Activated T-cell treated with anti-CD3 and anti-CD28 coated beads, Interleukin-2, amount 50 U/mL, for 24 hours (primary cell): ENCODE measurements at regions not wholly inside any gene's neighbourhood (a gene's known extent, or its start where the extent isn't known, plus 50 kb on each side); places are given as distances from the start of the nearest gene placed in this dataset.

Source experiments
- DNase-seq: peaks from one replicate; pipeline ENCODE4 v3.0.0-alpha.2; 2020
- H3K27ac Mint-ChIP-seq: 2 replicates; pipeline ENCODE4 v1.8.0; 2020; ENCODE audit warnings: mild to moderate bottlenecking, mixed read lengths
- H3K27me3 Mint-ChIP-seq: 2 replicates; pipeline ENCODE4 v1.8.0; 2020; ENCODE audit warnings: mixed read lengths
- H3K36me3 Mint-ChIP-seq: 2 replicates; pipeline ENCODE4 v1.8.0; 2020; ENCODE audit warnings: low read depth, mixed read lengths
- H3K4me1 Mint-ChIP-seq: 2 replicates; pipeline ENCODE4 v1.8.0; 2020; ENCODE audit warnings: low read depth, mixed read lengths
- H3K4me3 Mint-ChIP-seq: 2 replicates; pipeline ENCODE4 v1.8.0; 2020; ENCODE audit warnings: mild to moderate bottlenecking, moderate library complexity, mixed read lengths
- H3K9me3 Mint-ChIP-seq: 2 replicates; pipeline ENCODE4 v1.8.0; 2020; ENCODE audit warnings: mixed read lengths

DNA sequence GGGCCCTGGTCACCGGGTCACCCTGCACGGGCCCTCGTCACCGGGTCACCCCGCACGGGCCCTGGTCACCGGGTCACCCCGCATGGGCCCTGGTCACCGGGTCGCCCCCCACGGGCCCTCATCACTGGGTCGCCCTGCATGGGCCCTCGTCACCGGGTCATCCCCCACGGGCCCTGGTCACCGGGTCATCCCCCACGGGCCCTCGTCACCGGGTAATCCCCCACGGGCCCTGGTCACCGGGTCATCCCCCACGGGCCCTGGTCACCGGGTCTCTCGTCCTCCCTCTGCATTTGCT, 77.6 kb downstream of the RIPK4 start:
- no peak for DNase-seq
- Mint-ChIP-seq H3K36me3 (no peaks in the 10 kb centered on the region), H3K4me3 (no peak overlapping the region), H3K9me3 (no peaks in the 10 kb centered on the region), H3K4me1 (no peaks in the 10 kb centered on the region), H3K27me3 (peaks cover 32% of the 10 kb centered on the region), H3K27ac (no peak overlapping the region)

- Mint-ChIP-seq H3K27me3 (peaks cover 24% of the 10 kb centered on the region), H3K4me3 (no peak overlapping the region), H3K36me3 (no peaks in the 10 kb centered on the region), H3K4me1 (no peaks in the 10 kb centered on the region), H3K27ac (no peak overlapping the region), H3K9me3 (no peaks in the 10 kb centered on the region)
- no peak for DNase-seq
Measured at GRCh38 chr21:41687633-41688032, 79.2 kb downstream of the RIPK4 start.

- no peak overlapping the region for H3K4me3 Mint-ChIP-seq
- no peaks in the 10 kb centered on the region for H3K9me3 Mint-ChIP-seq
- H3K27me3 Mint-ChIP-seq: peaks cover 23% of the 10 kb centered on the region
- no peaks in the 10 kb centered on the region for H3K36me3 Mint-ChIP-seq
- no peak overlapping the region for H3K27ac Mint-ChIP-seq
- no peak for DNase-seq
- no peaks in the 10 kb centered on the region for H3K4me1 Mint-ChIP-seq
Measured at GRCh38 chr21:41686664-41687063, 80.2 kb downstream of the RIPK4 start.

DNA sequence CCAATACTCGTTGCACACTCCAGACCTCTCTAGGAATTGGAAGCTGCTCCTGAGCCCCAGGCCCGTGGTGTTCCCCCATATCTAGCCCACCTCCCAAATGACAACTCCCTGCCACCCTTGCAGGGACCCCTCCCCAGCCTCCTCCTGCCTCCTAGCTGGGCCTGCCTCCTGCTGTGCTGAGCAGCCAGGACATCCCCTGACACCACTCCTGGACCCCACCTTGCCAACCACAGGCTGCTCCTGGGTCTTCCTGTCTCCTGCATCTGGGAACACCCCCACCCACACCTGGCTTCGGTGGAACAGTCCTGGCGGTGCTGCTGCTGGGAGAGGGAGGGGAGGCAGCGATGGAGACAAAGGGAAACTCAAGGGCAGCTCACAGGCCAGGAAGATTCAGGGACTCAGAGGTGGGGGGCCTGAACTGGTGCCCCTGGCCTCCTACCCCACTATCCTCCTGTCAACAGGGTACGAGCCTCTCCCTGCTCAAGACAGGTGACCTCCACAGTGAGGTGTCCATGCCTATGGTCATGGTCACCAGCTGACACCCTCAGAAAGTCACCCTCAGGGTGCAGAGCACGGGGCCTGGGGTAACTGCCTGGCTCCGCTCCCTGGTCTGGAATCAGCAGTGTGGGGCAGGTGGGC, 81.2 kb downstream of the RIPK4 start:
- no peaks in the 10 kb centered on the region for H3K36me3 Mint-ChIP-seq
- H3K4me3 Mint-ChIP-seq: no peak overlapping the region
- H3K9me3 Mint-ChIP-seq: no peaks in the 10 kb centered on the region
- no peak for DNase-seq
- H3K27ac Mint-ChIP-seq: no peak overlapping the region
- H3K27me3 Mint-ChIP-seq: peaks cover 25% of the 10 kb centered on the region
- H3K4me1 Mint-ChIP-seq: no peaks in the 10 kb centered on the region

DNA sequence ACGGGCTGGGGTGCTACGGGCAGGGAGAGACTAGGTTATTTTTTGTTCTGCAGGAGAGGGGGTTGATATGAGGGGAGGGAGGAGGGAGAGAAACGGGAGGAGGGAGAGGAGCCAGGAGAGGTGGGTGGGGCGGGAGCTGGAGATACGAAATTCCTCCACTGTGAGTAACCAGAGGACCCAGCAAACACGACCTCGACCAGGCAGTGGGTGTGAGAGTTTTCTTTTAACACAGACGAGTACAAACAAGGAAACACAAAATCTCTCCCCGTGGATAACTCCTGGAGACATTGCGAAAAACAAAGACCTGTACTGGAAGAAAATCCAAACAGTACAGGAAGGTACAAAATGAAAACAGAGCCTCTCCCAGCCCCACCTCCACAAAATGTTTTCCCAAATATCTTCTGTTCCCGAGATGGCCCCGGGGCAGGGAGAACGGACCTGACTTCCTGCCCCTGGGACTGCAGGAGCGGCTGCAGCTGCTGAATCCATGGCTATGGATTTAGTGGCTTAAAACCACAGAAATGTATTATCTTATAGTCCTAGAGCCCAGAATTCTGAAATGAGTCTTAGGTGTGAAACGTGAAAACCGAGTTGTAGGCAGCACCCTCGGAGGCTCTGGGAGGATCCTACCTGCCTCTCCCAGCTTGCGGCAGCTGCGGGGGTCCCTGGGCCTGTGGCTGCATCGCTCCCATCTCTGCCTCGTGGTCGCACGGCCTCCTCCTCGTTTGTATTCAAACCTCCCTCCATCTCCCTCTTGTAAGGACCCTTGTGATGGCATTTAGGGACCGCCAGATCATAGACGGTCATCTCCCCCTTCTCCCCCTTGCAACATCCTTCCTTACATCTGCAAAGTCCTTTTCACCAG, 82.2 kb downstream of the RIPK4 start:
- Mint-ChIP-seq H3K27ac (no peak overlapping the region), H3K9me3 (no peaks in the 10 kb centered on the region), H3K4me1 (no peaks in the 10 kb centered on the region), H3K36me3 (no peaks in the 10 kb centered on the region), H3K27me3 (peaks cover 27% of the 10 kb centered on the region), H3K4me3 (no peak overlapping the region)
- DNase-seq: no peak

GRCh38 chr21:41683815-41684214, 83.0 kb downstream of the RIPK4 start:
- Mint-ChIP-seq H3K9me3 (no peaks in the 10 kb centered on the region), H3K4me3 (no peak overlapping the region), H3K27me3 (peaks cover 35% of the 10 kb centered on the region), H3K36me3 (no peaks in the 10 kb centered on the region), H3K27ac (no peak overlapping the region), H3K4me1 (no peaks in the 10 kb centered on the region)
- no peak for DNase-seq

DNA sequence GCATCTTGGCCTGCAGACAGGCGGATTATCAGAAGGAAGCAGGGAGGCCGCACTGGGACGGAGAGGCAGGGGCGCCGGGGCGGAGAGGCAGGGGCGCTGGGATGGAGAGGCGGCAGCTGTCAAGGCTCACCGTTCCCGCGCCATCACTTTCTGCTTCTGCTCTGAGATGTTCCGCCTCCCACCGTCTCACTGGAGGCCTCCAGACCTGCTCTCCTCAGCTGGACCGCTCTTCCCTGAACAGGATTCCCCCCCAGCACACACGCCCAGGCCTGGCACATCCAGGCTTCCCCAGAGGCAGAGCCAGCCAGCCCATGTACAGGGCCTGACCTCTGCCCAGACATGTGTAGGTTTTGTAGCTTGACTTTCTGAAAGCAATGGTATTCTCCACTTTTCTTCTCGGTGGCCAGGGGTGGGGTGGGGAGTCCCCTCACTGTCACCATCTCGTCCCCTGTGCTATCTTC, 84.1 kb downstream of the RIPK4 start:
- no peaks in the 10 kb centered on the region for H3K9me3 Mint-ChIP-seq
- H3K27me3 Mint-ChIP-seq: peaks cover 38% of the 10 kb centered on the region

GRCh38 chr21:41681939-41682718, 84.7 kb downstream of the RIPK4 start:
- peaks cover 38% of the 10 kb centered on the region for H3K27me3 Mint-ChIP-seq
- H3K9me3 Mint-ChIP-seq: no peaks in the 10 kb centered on the region
- no peak overlapping the region for H3K4me3 Mint-ChIP-seq
- H3K36me3 Mint-ChIP-seq: no peaks in the 10 kb centered on the region
- DNase-seq: no peak
- H3K4me1 Mint-ChIP-seq: no peaks in the 10 kb centered on the region
- no peak overlapping the region for H3K27ac Mint-ChIP-seq

More for the DNA sequence above, 84.1 kb downstream of the RIPK4 start:
- Mint-ChIP-seq H3K4me1 (no peaks in the 10 kb centered on the region), H3K27ac (no peak overlapping the region), H3K4me3 (no peak overlapping the region), H3K36me3 (no peaks in the 10 kb centered on the region)
- DNase-seq: no peak

- H3K4me1 Mint-ChIP-seq: no peaks in the 10 kb centered on the region
- peaks cover 38% of the 10 kb centered on the region for H3K27me3 Mint-ChIP-seq
- no peak overlapping the region for H3K27ac Mint-ChIP-seq
- H3K36me3 Mint-ChIP-seq: no peaks in the 10 kb centered on the region
- no peak for DNase-seq
- no peaks in the 10 kb centered on the region for H3K9me3 Mint-ChIP-seq
- no peak overlapping the region for H3K4me3 Mint-ChIP-seq
Measured at GRCh38 chr21:41681348-41681801, 85.5 kb downstream of the RIPK4 start.

DNA sequence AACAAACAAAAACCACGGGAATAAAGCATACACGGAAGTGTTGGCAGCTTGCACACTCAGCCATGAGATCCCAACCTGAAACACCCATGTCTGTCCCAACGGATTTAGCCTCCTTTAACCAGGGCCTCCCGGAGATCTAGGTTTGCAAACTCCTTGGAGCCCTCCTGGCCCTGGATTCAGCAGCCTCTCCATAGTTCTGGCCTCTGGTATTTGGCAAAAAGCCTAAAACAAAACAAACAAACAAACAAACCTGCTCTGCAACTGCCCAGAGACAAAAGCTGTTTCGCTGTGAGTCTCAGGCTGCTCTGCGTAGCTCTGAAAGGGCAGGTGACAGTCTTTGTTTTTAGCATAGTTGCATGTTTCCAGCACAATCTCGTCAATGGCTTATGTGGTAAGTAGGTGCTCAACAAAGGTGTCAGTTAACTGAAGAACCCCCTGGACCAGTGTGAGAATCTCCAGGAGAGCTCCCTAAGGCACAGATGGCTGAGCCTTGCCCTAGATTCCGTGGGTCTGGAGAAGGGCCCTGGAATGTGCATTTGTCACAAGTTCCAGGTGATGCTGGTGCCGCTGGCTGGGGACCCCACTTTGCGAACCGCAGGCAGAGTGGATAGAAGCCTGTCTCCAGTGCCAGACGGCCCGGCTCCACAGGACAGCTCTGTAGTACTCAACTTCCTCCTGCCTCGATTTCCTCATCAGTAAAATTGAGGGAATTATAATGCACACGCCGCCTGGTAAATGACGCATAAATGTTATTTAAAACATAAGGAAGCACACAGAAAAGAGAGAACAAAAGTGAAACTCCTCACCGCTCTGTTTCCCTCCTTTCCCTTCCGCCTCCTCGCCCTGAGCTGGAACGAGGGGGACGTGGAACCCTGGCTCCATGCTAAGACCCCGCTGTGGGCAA, 86.2 kb downstream of the RIPK4 start:
- DNase-seq: no peak
- Mint-ChIP-seq H3K9me3 (no peaks in the 10 kb centered on the region), H3K36me3 (no peaks in the 10 kb centered on the region), H3K27ac (no peak overlapping the region), H3K27me3 (peaks cover 35% of the 10 kb centered on the region), H3K4me1 (no peaks in the 10 kb centered on the region), H3K4me3 (no peak overlapping the region)

GRCh38 chr21:41678924-41679318, 87.9 kb downstream of the RIPK4 start:
- no peak for DNase-seq
- Mint-ChIP-seq H3K9me3 (no peaks in the 10 kb centered on the region), H3K4me1 (no peaks in the 10 kb centered on the region), H3K27ac (no peak overlapping the region), H3K4me3 (no peak overlapping the region), H3K36me3 (no peaks in the 10 kb centered on the region), H3K27me3 (peaks cover 33% of the 10 kb centered on the region)

- no peak for DNase-seq
- Mint-ChIP-seq H3K4me3 (no peak overlapping the region), H3K4me1 (no peaks in the 10 kb centered on the region), H3K27me3 (peaks cover 36% of the 10 kb centered on the region), H3K9me3 (no peaks in the 10 kb centered on the region), H3K27ac (no peak overlapping the region), H3K36me3 (no peaks in the 10 kb centered on the region)
Measured at GRCh38 chr21:41678016-41678923, 88.6 kb downstream of the RIPK4 start.

GRCh38 chr21:41677671-41678015, 89.2 kb downstream of the RIPK4 start:
- Mint-ChIP-seq H3K4me3 (no peak overlapping the region), H3K4me1 (peaks cover under 1% of the 10 kb centered on the region), H3K36me3 (no peaks in the 10 kb centered on the region), H3K27me3 (peaks cover 37% of the 10 kb centered on the region), H3K9me3 (no peaks in the 10 kb centered on the region), H3K27ac (no peak overlapping the region)
- DNase-seq: no peak
